DOHH2 (cell line): ENCODE measurements at regions not wholly inside any gene's neighbourhood (a gene's known extent, or its start where the extent isn't known, plus 50 kb on each side); places are given as distances from the start of the nearest gene placed in this dataset.

Experiments
- H3F3A ChIP-seq: fragments of 200-600 bp; sonication (generic), shearing (Covaris generic); 2 replicates; pipeline ENCODE4 v1.6.0; 2016; ENCODE audit warnings: antibody characterized with exemption, mild to moderate bottlenecking; ENCODE audit not compliant: control insufficient read depth, insufficient read depth
- H3K27ac ChIP-seq: fragments of 200-600 bp; sonication (generic); 2 replicates; pipeline ENCODE4 v1.5.1; 2014; ENCODE audit warnings: low read depth, mild to moderate bottlenecking, low read length, moderate library complexity
- H3K27me3 ChIP-seq: fragments of 200-600 bp; sonication (generic); 2 replicates; pipeline ENCODE4 v1.6.1; 2014; ENCODE audit warnings: mild to moderate bottlenecking, low read length, mixed read lengths; ENCODE audit not compliant: control insufficient read depth
- H3K36me3 ChIP-seq: fragments of 200-600 bp; sonication (generic); 2 replicates; pipeline ENCODE4 v1.6.1; 2014; ENCODE audit warnings: mild to moderate bottlenecking, low read length, moderate library complexity, mixed read lengths; ENCODE audit not compliant: control insufficient read depth
- H3K4me1 ChIP-seq: fragments of 200-600 bp; sonication (generic); 2 replicates; pipeline ENCODE4 v1.6.1; 2014; ENCODE audit warnings: mild to moderate bottlenecking, low read length, mixed read lengths; ENCODE audit not compliant: control insufficient read depth
- H3K4me2 ChIP-seq: fragments of 200-600 bp; sonication (generic); 2 replicates; pipeline ENCODE4 v1.6.0; 2014; ENCODE audit warnings: mild to moderate bottlenecking, low read length, moderate library complexity
- H3K4me3 ChIP-seq: fragments of 200-600 bp; sonication (generic); 2 replicates; pipeline ENCODE4 v1.5.1; 2014; ENCODE audit warnings: mild to moderate bottlenecking, low read length, mixed read lengths
- H3K79me2 ChIP-seq: fragments of 200-600 bp; sonication (generic); 2 replicates; pipeline ENCODE4 v1.6.1; 2014; ENCODE audit warnings: mild to moderate bottlenecking, low read length, mixed read lengths; ENCODE audit not compliant: control insufficient read depth
- H3K9me2 ChIP-seq: fragments of 200-600 bp; sonication (generic); replicated peaks from 2 replicates; pipeline ENCODE4 v1.6.1; 2014; ENCODE audit warnings: mild to moderate bottlenecking, low read length, mixed read lengths; ENCODE audit not compliant: control insufficient read depth
- H3K9me3 ChIP-seq: fragments of 200-600 bp; sonication (generic); 2 replicates; pipeline ENCODE4 v1.6.1; 2014; ENCODE audit warnings: antibody characterized with exemption, low read length, mixed read lengths; ENCODE audit not compliant: control insufficient read depth, insufficient read depth
- H4K20me1 ChIP-seq: fragments of 200-600 bp; sonication (generic); 2 replicates; pipeline ENCODE4 v1.6.0; 2014; ENCODE audit warnings: low read depth, mild to moderate bottlenecking, antibody characterized with exemption, low read length, moderate library complexity; ENCODE audit not compliant: control insufficient read depth, insufficient read depth
- EZH2phosphoT487 ChIP-seq: fragments of 200-600 bp; sonication (generic); IDR thresholded peaks from 2 replicates; pipeline ENCODE4 v1.6.1; 2017; ENCODE audit warnings: borderline replicate concordance, mild to moderate bottlenecking, antibody characterized with exemption, low read length, moderate library complexity, mixed read lengths
- TF ChIP-seq, protein P1 (sequence below): fragments of 200-600 bp; sonication (generic); IDR thresholded peaks from one replicate; pipeline ENCODE4 v1.5.1; 2014; ENCODE audit warnings: antibody characterized with exemption, mild to moderate bottlenecking, low read depth, low read length; ENCODE audit not compliant: poor library complexity, severe bottlenecking

DNA sequence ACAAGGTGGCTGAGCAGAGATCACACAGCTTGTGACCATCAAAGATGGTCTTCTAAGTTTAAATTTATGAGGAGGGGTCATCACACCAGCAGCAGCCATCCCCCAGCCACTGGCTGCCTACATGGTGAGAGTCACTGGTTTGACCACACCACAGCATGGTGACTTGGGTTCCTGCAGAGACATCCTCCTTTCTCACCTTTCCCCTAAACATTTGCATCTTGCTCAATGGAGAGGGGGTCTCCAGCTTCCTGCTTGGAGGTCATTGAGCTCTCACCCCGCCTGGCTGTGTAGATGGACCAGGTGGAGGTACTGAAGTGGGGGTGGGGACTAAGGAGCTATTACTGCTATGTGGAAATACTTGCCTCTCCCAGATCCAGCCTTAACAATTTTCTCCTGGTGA, 247.6 kb upstream of the ARGLU1 start:
- H3K9me3 ChIP-seq = no peaks in the 10 kb centered on the region
- H4K20me1 ChIP-seq = no peaks in the 10 kb centered on the region
- H3K36me3 ChIP-seq = no peaks in the 10 kb centered on the region
- H3F3A ChIP-seq = no peaks in the 10 kb centered on the region
- no peaks in the 10 kb centered on the region for H3K9me2 ChIP-seq
- H3K79me2 ChIP-seq = no peaks in the 10 kb centered on the region
- H3K27ac ChIP-seq = no peak overlapping the region
- TF ChIP-seq EZH2phosphoT487 = no peak
- H3K4me1 ChIP-seq = no peaks in the 10 kb centered on the region
- H3K4me3 ChIP-seq = no peak overlapping the region
- no peaks in the 10 kb centered on the region for H3K27me3 ChIP-seq
- no peak overlapping the region for H3K4me2 ChIP-seq

DNA sequence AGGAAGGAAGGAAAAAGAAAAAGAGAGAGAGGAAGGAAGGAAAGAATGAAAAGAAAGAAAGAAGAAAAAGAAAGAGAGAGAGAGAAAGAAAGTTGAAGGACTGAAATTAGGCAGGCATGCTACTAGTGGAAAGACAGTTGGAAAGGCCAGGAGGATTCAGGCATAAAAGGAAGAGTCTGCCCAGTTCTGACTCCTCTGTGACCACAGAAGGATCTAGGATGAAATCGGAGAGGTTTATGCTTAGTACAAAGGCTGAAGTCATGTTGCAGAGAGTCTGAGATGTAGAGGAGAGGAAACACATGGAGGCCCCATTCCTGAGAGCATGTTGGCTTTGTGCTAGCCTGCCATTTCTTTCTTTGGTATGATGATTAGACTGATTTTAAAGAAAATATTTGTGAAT, 246.5 kb upstream of the ARGLU1 start:
- H3K4me2 ChIP-seq = no peak overlapping the region
- no peaks in the 10 kb centered on the region for H3K9me3 ChIP-seq
- H3K79me2 ChIP-seq = no peaks in the 10 kb centered on the region

GRCh38 chr13:106810069-106810468, 242.1 kb upstream of the ARGLU1 start:
- Histone ChIP-seq H3K9me2 (no peaks in the 10 kb centered on the region), H4K20me1 (no peaks in the 10 kb centered on the region), H3K4me1 (no peaks in the 10 kb centered on the region), H3K9me3 (no peaks in the 10 kb centered on the region), H3F3A (no peaks in the 10 kb centered on the region), H3K36me3 (no peaks in the 10 kb centered on the region), H3K27ac (no peak overlapping the region), H3K4me2 (no peak overlapping the region), H3K79me2 (no peaks in the 10 kb centered on the region), H3K4me3 (no peak overlapping the region), H3K27me3 (no peaks in the 10 kb centered on the region)
- TF ChIP-seq, protein P1, sequence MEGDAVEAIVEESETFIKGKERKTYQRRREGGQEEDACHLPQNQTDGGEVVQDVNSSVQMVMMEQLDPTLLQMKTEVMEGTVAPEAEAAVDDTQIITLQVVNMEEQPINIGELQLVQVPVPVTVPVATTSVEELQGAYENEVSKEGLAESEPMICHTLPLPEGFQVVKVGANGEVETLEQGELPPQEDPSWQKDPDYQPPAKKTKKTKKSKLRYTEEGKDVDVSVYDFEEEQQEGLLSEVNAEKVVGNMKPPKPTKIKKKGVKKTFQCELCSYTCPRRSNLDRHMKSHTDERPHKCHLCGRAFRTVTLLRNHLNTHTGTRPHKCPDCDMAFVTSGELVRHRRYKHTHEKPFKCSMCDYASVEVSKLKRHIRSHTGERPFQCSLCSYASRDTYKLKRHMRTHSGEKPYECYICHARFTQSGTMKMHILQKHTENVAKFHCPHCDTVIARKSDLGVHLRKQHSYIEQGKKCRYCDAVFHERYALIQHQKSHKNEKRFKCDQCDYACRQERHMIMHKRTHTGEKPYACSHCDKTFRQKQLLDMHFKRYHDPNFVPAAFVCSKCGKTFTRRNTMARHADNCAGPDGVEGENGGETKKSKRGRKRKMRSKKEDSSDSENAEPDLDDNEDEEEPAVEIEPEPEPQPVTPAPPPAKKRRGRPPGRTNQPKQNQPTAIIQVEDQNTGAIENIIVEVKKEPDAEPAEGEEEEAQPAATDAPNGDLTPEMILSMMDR = no peak
- no peak for TF ChIP-seq EZH2phosphoT487

More for the DNA sequence above, 246.5 kb upstream of the ARGLU1 start:
- TF ChIP-seq, protein P1 = no peak
- TF ChIP-seq EZH2phosphoT487 = no peak
- Histone ChIP-seq H3F3A (no peaks in the 10 kb centered on the region), H3K27ac (no peak overlapping the region), H3K36me3 (no peaks in the 10 kb centered on the region), H3K9me2 (no peaks in the 10 kb centered on the region), H4K20me1 (no peaks in the 10 kb centered on the region), H3K4me3 (no peak overlapping the region), H3K27me3 (no peaks in the 10 kb centered on the region), H3K4me1 (no peaks in the 10 kb centered on the region)

GRCh38 chr13:106804991-106805390, 237.1 kb upstream of the ARGLU1 start:
- Histone ChIP-seq H3K4me3 (no peak overlapping the region), H3K79me2 (no peaks in the 10 kb centered on the region), H3K9me2 (no peaks in the 10 kb centered on the region), H3K27me3 (no peaks in the 10 kb centered on the region), H3K36me3 (no peaks in the 10 kb centered on the region), H4K20me1 (no peaks in the 10 kb centered on the region), H3K4me2 (no peak overlapping the region), H3K4me1 (no peaks in the 10 kb centered on the region), H3F3A (no peaks in the 10 kb centered on the region), H3K27ac (no peak overlapping the region), H3K9me3 (no peaks in the 10 kb centered on the region)
- TF ChIP-seq EZH2phosphoT487 = no peak
- TF ChIP-seq, protein P1 = no peak
